ENCODE measurements at regions not wholly inside any gene's neighbourhood (a gene's known extent, or its start where the extent isn't known, plus 50 kb on each side); places are given as distances from the start of the nearest gene placed in this dataset.

GRCh38 chr9:2291980-2292704, 277.0 kb downstream of the SMARCA2 start:
- no peak for TF ChIP-seq POLR2A (IDR thresholded peaks at IDR 0.05)
- TF ChIP-seq CTCF (IDR thresholded peaks at IDR 0.05): no peak

Data from body of pancreas (tissue), 4 donors.